K562 (cell line): ENCODE measurements at regions not wholly inside any gene's neighbourhood (a gene's known extent, or its start where the extent isn't known, plus 50 kb on each side); places are given as distances from the start of the nearest gene placed in this dataset.

Experiments used
- ATAC-seq: fragments of 200-7000 bp; cut with Tn5 transposase; 3 replicates; pipeline ENCODE4 v1.9.1; 2020; ENCODE audit warnings: moderate library complexity
- BruUV-seq: library from RNA; stranded (reverse); fragments of 400-500 nt; replicated peaks from 2 replicates; lab custom pipeline; 2021; lab: Mats Ljungman, UMichigan
- CTCF ChIA-PET: fragments of 300-600 bp; formaldehyde crosslinking; extraction: SDS; loops from one replicate; lab custom pipeline; 2021; ENCODE audit warnings: low intra/inter-chr PET ratio; lab: Yijun Ruan, JAX
- POLR2A ChIA-PET: fragments of 300-600, 350-650 bp; sonication (Branson Sonifier 250); formaldehyde crosslinking; extraction: SDS; loops from one replicate; lab custom pipeline; 2021; ENCODE audit warnings: antibody characterized with exemption, inconsistent platforms; lab: Yijun Ruan, JAX
- DNase-seq, 4 experiments: peaks; one replicate each; pipeline versions ENCODE4 v3.0.0 to v3.0.0-alpha.2; 2011 to 2018; ENCODE audit warnings: low spot score in 3 of 4, mixed read lengths in 3 of 4; ENCODE audit errors: extremely low read depth in 1 of 4
- FAIRE-seq: peaks from 2 replicates; lab custom pipeline; 2011; peaks lifted over from hg19 to GRCh38; lab: Jason Lieb, UNC
- H2AFZ ChIP-seq: 2 replicates; pipeline ENCODE4 v1.6.0; 2011; ENCODE audit warnings: low read depth, low read length, control low read depth, inconsistent platforms
- H3K27ac ChIP-seq: fragments of 200-600 bp; 3 replicates; pipeline ENCODE4 v1.8.0; 2011; ENCODE audit warnings: low read depth, mild to moderate bottlenecking, control low read depth, inconsistent platforms, low read length, moderate library complexity, mixed read lengths; ENCODE audit errors: extremely low read depth
- H3K27me3 ChIP-seq, 2 experiments: fragments of 300-600 bp in 1 of 2; 2 replicates in 1 of 2; 3 replicates in 1 of 2; pipeline versions ENCODE4 v1.6.0 to v1.8.0; 2011; ENCODE audit warnings: inconsistent platforms in 2 of 2, low read length in 2 of 2, mild to moderate bottlenecking in 1 of 2, mixed read lengths in 1 of 2, moderate library complexity in 1 of 2; ENCODE audit not compliant: control insufficient read depth in 2 of 2, insufficient read depth in 2 of 2
- H3K36me3 ChIP-seq: fragments of 300-600 bp; 3 replicates; pipeline ENCODE4 v1.8.0; 2011; ENCODE audit warnings: mild to moderate bottlenecking, low read length, inconsistent platforms; ENCODE audit not compliant: control insufficient read depth, insufficient read depth
- H3K4me1 ChIP-seq, 2 experiments: fragments of 200-600 bp in 1 of 2; replicated peaks in 1 of 2; 2 replicates in 1 of 2; 3 replicates in 1 of 2; pipeline versions ENCODE4 v1.5.1 to v1.8.0; 2011; ENCODE audit warnings: inconsistent platforms in 2 of 2, low read length in 2 of 2, mild to moderate bottlenecking in 1 of 2, mixed read lengths in 1 of 2, moderate library complexity in 1 of 2; ENCODE audit not compliant: control insufficient read depth in 2 of 2, insufficient read depth in 2 of 2
- H3K4me2 ChIP-seq: 2 replicates; pipeline ENCODE4 v1.6.1; 2011; ENCODE audit warnings: low read length, control low read depth, inconsistent platforms, mixed read lengths; ENCODE audit not compliant: insufficient read depth
- H3K4me3 ChIP-seq: fragments of 200-600 bp; sonication (generic), shearing (Covaris generic); 2 replicates; pipeline ENCODE4 v1.5.1; 2016; ENCODE audit warnings: control low read depth, inconsistent platforms
- H3K79me2 ChIP-seq: fragments of 200-600 bp; 3 replicates; pipeline ENCODE4 v1.8.0; 2011; ENCODE audit warnings: low read length, inconsistent platforms; ENCODE audit not compliant: control insufficient read depth, insufficient read depth
- H3K9ac ChIP-seq, 2 experiments: 2 replicates each; pipeline versions ENCODE4 v1.6.0 to v1.6.1; 2011; ENCODE audit warnings: low read depth in 2 of 2, low read length in 2 of 2, control low read depth in 1 of 2, inconsistent platforms in 1 of 2, mild to moderate bottlenecking in 1 of 2, mixed read lengths in 1 of 2; ENCODE audit not compliant: insufficient read depth in 1 of 2
- H3K9me1 ChIP-seq: one replicate; pipeline ENCODE4 v1.6.0; 2011; ENCODE audit warnings: inconsistent platforms, mild to moderate bottlenecking, low read length, moderate library complexity; ENCODE audit not compliant: control insufficient read depth, insufficient read depth
- H3K9me3 ChIP-seq: replicated peaks from 2 replicates; pipeline ENCODE4 v1.5.1; 2011; ENCODE audit warnings: low read depth, low read length, inconsistent platforms; ENCODE audit not compliant: control insufficient read depth, insufficient read depth
- H4K20me1 ChIP-seq: replicated peaks from 2 replicates; pipeline ENCODE4 v1.6.1; 2011; ENCODE audit warnings: low read length, inconsistent platforms, mixed read lengths; ENCODE audit not compliant: control insufficient read depth, insufficient read depth
- FOXA3 ChIP-seq, 2 experiments: fragments of 450-650 bp in 1 of 2; sonication (generic) in 1 of 2; formaldehyde crosslinking; IDR thresholded peaks in 1 of 2; conservative IDR thresholded peaks in 1 of 2; 2 replicates each; pipeline versions ENCODE4 v1.4.0 to v1.8.0; 2020 to 2022; ENCODE audit warnings: mild to moderate bottlenecking in 2 of 2, missing genetic modification reagents in 1 of 2
- LEF1 ChIP-seq: fragments of 450-650 bp; IDR thresholded peaks from 2 replicates; pipeline ENCODE4 v1.6.1; 2016; ENCODE audit warnings: mild to moderate bottlenecking
- TARDBP ChIP-seq: fragments of 450-650 bp; IDR thresholded peaks from 2 replicates; pipeline ENCODE4 v1.6.1; 2016
- ZC3H8 ChIP-seq: fragments of 450-650 bp; IDR thresholded peaks from 2 replicates; pipeline ENCODE4 v1.6.1; 2017
- WGBS: fragments of 100-300 bp; shearing (Covaris generic); methylation state at CpG from one replicate; pipeline ENCODE4 v1.1.6; 2016; ENCODE audit warnings: low coverage, mixed read lengths; ENCODE audit not compliant: insufficient coverage; ENCODE audit errors: missing lambda C conversion rate; 5-methylcytosine and 5-hydroxymethylcytosine counted together
- in situ Hi-C: fragments of 300-500 bp; cut with MboI; formaldehyde crosslinking; loops from 4 replicates; pipeline ENCODE4 v1.15.0; 2018; ENCODE audit warnings: inconsistent platforms, mixed read lengths
- intact Hi-C: fragments of 100-400 bp; cut with micrococcal nuclease; formaldehyde crosslinking; loops from 2 replicates; pipeline ENCODE4 v1.14.2; 2022
- TF ChIP-seq, protein P1 (sequence below): sonication (generic); formaldehyde crosslinking; IDR thresholded peaks from 2 replicates; pipeline ENCODE4 v1.4.0; 2020; ENCODE audit warnings: mild to moderate bottlenecking, missing genetic modification reagents

DNA sequence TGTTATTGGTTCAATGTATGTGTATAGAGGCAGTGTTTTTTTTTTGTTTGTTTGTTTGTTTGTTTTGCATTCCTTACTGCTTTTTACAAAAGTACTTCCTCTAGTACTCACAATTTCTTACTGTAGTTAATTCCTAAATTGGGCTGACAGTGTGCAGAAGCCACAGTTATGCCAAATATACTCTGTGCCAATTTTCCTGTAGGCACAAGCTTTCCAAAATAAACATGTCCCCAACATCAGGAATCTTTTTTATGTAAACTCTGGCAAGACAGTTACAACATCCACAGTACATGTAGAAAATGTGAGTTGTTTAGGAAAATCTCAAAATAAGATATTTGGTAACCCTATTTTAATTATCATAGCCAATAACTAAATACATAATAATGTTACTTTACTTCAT, 161.6 kb upstream of the TSLP start:
- no peak for FAIRE-seq
- no peaks in the 10 kb centered on the region for H3K79me2 ChIP-seq
- no TSS peak for BruUV-seq
- no peak for ATAC-seq
- POLR2A ChIA-PET: no interaction called here
- no peak overlapping the region for H3K27ac ChIP-seq
- no peak overlapping the region for H3K4me2 ChIP-seq
- no peaks in the 10 kb centered on the region for H3K9me1 ChIP-seq
- no peaks in the 10 kb centered on the region for H3K9me3 ChIP-seq
- H2AFZ ChIP-seq: no peak overlapping the region
- DNase-seq: no peak
- H3K36me3 ChIP-seq: no peaks in the 10 kb centered on the region
- intact Hi-C loops: no loop called here
- TF ChIP-seq, protein P1, sequence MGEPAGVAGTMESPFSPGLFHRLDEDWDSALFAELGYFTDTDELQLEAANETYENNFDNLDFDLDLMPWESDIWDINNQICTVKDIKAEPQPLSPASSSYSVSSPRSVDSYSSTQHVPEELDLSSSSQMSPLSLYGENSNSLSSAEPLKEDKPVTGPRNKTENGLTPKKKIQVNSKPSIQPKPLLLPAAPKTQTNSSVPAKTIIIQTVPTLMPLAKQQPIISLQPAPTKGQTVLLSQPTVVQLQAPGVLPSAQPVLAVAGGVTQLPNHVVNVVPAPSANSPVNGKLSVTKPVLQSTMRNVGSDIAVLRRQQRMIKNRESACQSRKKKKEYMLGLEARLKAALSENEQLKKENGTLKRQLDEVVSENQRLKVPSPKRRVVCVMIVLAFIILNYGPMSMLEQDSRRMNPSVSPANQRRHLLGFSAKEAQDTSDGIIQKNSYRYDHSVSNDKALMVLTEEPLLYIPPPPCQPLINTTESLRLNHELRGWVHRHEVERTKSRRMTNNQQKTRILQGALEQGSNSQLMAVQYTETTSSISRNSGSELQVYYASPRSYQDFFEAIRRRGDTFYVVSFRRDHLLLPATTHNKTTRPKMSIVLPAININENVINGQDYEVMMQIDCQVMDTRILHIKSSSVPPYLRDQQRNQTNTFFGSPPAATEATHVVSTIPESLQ (CRISPR knock-in tag): no peak
- TF ChIP-seq TARDBP (no peak), FOXA3 (CRISPR knock-in tag; conservative IDR thresholded peaks at IDR 0.05 in 1 of 2, IDR thresholded peaks at IDR 0.05 in 1 of 2) (no peak), ZC3H8 (no peak)
- no peaks in the 10 kb centered on the region for H4K20me1 ChIP-seq
- H3K4me1 ChIP-seq: no peaks in the 10 kb centered on the region
- H3K9ac ChIP-seq: no peak overlapping the region
- no peaks in the 10 kb centered on the region for H3K27me3 ChIP-seq
- CTCF ChIA-PET: no interaction called here
- no peak overlapping the region for H3K4me3 ChIP-seq
- in situ Hi-C loops: no loop called here

DNA sequence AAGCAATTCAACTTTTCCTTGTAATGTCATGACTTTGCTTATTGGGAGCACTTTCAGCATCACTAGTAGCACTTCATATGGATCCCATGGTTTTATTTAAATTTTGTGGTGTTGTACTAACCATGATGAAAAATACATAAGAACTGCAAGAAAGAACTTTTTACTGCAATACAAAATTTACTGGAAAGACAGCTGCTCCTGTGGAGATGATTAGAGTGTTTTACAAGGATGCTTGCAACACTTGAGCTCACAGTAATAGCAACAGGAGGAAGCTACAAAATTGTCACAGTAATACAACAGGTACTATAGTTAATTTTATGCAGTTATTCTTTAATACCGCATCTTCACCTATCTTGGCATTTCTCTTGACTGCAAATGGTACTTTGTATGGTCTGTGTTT, 158.3 kb upstream of the TSLP start:
- Histone ChIP-seq H3K4me3 (no peak overlapping the region), H3K9ac (no peak overlapping the region), H3K27ac (no peak overlapping the region), H3K4me1 (no peaks in the 10 kb centered on the region), H3K36me3 (no peaks in the 10 kb centered on the region), H3K9me3 (no peaks in the 10 kb centered on the region; the same call in 1 of the 2 replicates), H3K27me3 (no peaks in the 10 kb centered on the region), H4K20me1 (no peaks in the 10 kb centered on the region), H3K9me1 (no peaks in the 10 kb centered on the region), H3K79me2 (no peaks in the 10 kb centered on the region), H3K4me2 (no peak overlapping the region), H2AFZ (no peak overlapping the region)
- in situ Hi-C loops (no loop called here), intact Hi-C loops (no loop called here)
- POLR2A ChIA-PET: no interaction called here
- ATAC-seq (no peak), FAIRE-seq (no peak), DNase-seq (no peak)
- no peak for TF ChIP-seq LEF1
- WGBS: 0% methylated on average over 1 of the region's 1 CpG
- CTCF ChIA-PET: no interaction called here
- no TSS peak for BruUV-seq
